DND-41 (cell line): ENCODE measurements at regions not wholly inside any gene's neighbourhood (a gene's known extent, or its start where the extent isn't known, plus 50 kb on each side); places are given as distances from the start of the nearest gene placed in this dataset.

Source experiments
- EZH2 ChIP-seq: IDR thresholded peaks from 3 replicates; pipeline ENCODE4 v1.6.1; 2012; ENCODE audit warnings: borderline replicate concordance, low read depth, mild to moderate bottlenecking, moderate library complexity, low read length, inconsistent platforms; ENCODE audit not compliant: severe bottlenecking
- TF ChIP-seq, protein P1 (sequence below): IDR thresholded peaks from 2 replicates; pipeline ENCODE4 v1.5.1; 2012; ENCODE audit warnings: borderline replicate concordance, low read length, moderate library complexity, mild to moderate bottlenecking; ENCODE audit not compliant: poor library complexity, severe bottlenecking; ENCODE audit errors: extremely low read depth

DNA sequence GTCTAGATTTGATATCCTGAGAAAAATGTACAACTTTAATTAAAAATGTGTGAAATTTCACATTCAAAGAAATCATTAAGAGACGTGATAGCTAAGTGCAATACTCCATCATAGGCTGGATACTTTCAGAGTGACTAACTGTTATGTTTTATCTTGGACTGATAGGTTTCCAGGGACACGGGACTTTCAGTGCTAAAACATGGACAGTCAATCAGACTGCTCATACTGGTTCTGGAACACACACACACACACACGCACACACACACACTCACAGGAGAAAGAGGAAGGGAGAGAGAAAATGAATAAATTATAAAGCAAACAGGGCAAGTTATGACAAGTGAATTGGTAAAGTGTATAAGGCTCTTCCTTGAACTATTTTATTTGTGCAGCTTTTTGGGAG is 955.9 kb downstream of the SLITRK5 start:
- TF ChIP-seq, protein P1, sequence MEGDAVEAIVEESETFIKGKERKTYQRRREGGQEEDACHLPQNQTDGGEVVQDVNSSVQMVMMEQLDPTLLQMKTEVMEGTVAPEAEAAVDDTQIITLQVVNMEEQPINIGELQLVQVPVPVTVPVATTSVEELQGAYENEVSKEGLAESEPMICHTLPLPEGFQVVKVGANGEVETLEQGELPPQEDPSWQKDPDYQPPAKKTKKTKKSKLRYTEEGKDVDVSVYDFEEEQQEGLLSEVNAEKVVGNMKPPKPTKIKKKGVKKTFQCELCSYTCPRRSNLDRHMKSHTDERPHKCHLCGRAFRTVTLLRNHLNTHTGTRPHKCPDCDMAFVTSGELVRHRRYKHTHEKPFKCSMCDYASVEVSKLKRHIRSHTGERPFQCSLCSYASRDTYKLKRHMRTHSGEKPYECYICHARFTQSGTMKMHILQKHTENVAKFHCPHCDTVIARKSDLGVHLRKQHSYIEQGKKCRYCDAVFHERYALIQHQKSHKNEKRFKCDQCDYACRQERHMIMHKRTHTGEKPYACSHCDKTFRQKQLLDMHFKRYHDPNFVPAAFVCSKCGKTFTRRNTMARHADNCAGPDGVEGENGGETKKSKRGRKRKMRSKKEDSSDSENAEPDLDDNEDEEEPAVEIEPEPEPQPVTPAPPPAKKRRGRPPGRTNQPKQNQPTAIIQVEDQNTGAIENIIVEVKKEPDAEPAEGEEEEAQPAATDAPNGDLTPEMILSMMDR, result no peak
- no peak for TF ChIP-seq EZH2
